GM18951 (cell line): ENCODE measurements at regions not wholly inside any gene's neighbourhood (a gene's known extent, or its start where the extent isn't known, plus 50 kb on each side); places are given as distances from the start of the nearest gene placed in this dataset.

Experiments used
- POLR2A ChIP-seq: IDR thresholded peaks from 4 replicates; pipeline ENCODE4 v1.6.1; 2011; ENCODE audit warnings: mild to moderate bottlenecking; ENCODE audit not compliant: insufficient read length, insufficient read depth; ENCODE audit errors: extremely low read depth
- in situ Hi-C: fragments of 300-500 bp; cut with MboI; formaldehyde crosslinking; loops from one replicate; pipeline ENCODE4 v1.12.0; 2022; ENCODE audit warnings: low sequenced_read_pairs, mixed read lengths, inconsistent platforms; ENCODE audit not compliant: unreplicated experiment

DNA sequence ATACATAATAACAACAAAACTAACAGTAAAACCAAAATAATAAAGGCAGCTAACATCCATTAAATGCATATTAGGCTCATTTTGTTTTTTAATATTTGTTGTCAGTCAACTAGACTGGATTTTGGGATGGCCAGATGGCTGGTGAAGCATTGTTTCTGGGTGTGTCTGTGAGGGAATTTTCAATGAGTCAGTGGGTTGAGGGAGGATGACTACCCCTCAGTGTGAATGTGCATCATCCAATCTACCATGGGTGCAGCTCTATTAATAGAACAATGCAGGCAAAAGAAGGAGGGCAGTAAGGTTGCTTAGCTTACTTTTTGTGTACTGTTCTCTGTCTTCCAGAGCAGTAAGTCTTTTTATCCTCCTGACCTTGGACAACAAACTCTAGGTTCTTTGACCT is 484.2 kb upstream of the HS3ST1 start:
- no peak for TF ChIP-seq POLR2A
- in situ Hi-C loops: no loop called here

DNA sequence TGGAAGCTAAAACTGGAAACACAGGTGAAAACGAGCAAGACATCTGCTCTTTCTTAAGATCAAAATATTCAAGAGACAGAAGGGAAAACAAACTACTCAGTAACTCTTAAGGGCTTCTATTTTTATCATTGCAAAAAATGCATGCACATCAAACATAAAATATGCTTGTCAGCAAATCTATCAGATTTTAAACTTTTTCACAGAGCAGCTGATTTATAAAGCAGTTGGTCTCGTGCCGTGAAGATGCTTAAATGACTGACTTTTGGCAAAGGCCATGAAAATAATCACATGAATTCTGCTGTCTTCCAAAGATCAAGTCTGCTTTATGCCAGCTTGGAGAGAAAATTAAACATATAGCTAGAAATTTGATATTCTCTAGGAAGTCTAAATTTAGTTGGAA is 482.1 kb upstream of the HS3ST1 start:
- no peak for TF ChIP-seq POLR2A
- in situ Hi-C loops: no loop called here

GRCh38 chr4:11908712-11909111 is 480.0 kb upstream of the HS3ST1 start:
- TF ChIP-seq POLR2A: no peak
- in situ Hi-C loops: no loop called here

DNA sequence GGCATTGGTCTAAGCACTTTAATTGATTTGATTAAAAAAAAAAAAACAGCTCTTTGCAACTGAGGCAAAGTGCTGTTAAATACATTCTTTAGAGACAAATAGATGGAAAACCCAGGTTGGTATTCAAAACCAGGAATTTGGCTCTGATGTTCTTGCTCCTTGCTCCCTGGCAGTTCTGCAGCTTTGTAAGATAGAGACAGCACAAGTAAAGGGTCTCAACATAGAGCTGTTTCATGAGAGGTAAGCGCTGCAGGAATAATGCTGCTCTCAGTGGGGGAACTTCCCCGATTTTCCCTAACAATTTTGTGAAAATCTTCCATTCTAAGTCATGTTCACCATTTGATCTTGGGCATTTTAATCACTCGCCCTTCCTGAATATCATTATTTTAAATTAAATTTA is 479.5 kb upstream of the HS3ST1 start:
- in situ Hi-C loops: no loop called here
- no peak for TF ChIP-seq POLR2A

- TF ChIP-seq POLR2A: no peak
Measured at GRCh38 chr4:11904846-11905739, 476.4 kb upstream of the HS3ST1 start.

GRCh38 chr4:11904117-11904535 is 475.4 kb upstream of the HS3ST1 start:
- in situ Hi-C loops: no loop called here
- TF ChIP-seq POLR2A: no peak

More at GRCh38 chr4:11904846-11905739, 476.4 kb upstream of the HS3ST1 start:
- in situ Hi-C loops: no loop called here

DNA sequence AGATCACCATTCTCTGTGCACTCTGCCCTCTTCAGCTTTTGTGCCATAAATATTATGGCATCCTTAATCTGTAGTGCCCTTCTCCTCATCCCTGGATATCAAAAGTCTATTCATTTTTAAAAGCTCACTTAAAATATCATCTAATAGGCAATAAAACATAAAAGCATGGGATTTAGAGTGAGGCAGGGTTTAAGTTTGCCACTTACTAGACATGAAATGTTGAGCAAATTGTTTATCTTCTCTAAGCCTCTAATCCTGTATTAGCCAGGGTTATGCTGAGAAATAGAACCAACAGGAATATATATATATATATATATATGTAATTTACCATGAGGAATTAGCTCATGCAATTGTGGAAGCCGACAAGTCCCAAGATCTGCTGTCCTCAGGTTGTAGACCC is 472.4 kb upstream of the HS3ST1 start:
- in situ Hi-C loops: no loop called here
- TF ChIP-seq POLR2A: no peak

DNA sequence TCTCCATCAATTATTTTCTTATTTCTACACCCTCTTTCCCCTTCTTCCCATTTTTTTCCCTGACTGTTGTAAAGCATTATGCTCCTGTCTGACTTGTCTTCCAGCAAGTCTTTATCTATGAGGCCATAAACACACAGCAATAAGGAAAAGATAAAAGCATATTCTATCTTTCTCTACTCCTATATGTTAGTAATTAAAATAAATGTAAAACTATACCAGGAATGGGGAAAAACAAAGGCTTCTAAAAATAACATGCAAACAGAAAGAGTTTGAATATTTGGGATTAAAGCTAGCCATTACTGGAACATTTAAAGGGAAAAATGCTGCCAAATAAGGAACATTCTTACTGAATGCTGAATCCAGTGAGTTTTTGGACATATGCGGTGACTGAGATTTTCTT is 471.7 kb upstream of the HS3ST1 start:
- no peak for TF ChIP-seq POLR2A
- in situ Hi-C loops: no loop called here

- no peak for TF ChIP-seq POLR2A
- in situ Hi-C loops: no loop called here
Measured at GRCh38 chr4:11898796-11899195, 470.1 kb upstream of the HS3ST1 start.

DNA sequence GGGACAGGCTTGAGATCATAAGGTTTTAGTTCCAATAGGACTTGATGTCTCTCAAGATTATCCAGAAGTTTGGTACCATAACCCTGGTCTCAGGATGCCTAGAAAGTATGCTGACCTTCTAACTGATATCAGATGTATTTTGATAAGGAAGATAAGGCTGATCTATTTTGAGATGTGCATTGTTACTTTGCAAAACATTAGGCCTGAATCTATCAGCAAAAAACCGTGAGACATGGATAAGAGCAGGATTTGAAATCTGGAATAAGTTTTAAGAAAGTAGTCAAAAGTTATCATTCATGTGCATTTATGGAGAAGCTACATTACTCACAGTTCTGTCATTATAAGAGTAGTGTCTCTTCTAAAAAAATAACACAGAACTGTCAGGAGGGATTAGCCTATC is 467.1 kb upstream of the HS3ST1 start:
- TF ChIP-seq POLR2A: no peak
- in situ Hi-C loops: no loop called here

- in situ Hi-C loops: no loop called here
- TF ChIP-seq POLR2A: no peak
Measured at GRCh38 chr4:11894977-11895376, 466.3 kb upstream of the HS3ST1 start.

DNA sequence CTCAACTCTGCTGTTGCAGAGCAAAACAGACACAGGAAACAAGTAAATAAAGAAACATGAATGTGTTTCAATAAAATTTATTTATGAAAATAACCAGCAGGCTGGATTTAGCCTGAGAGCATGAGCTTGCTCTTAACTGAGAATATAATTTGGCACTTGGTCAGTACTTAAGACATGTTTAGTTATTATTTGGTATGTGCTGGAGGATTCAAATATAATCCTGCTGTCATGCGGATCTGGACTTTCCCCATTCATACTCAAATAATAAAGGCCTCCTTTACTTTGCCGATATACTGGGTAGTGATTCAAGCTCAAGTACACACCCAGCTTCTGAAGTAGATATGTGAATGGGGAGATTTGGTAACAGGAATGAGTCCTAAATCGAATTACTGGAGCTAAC is 465.5 kb upstream of the HS3ST1 start:
- TF ChIP-seq POLR2A: no peak
- in situ Hi-C loops: no loop called here

GRCh38 chr4:11889099-11889498 is 460.4 kb upstream of the HS3ST1 start:
- no peak for TF ChIP-seq POLR2A
- in situ Hi-C loops: no loop called here

DNA sequence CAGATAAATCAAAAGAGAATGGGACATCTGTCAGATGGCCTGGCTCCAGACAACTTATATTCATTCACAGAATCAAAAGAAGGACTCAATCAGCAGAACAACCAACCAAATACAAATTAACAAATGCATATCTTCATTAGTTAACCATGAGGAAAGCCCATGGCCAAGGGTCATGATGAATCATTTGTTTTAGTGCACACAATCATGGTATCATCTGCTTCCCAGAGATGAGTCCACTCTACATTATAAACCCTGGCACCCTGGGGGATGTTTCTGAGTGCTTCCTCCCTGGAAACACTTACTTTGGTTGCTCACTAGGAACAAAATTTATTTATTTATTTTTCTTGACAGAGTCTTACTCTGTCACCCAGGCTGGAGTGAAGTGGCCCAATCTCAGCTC is 453.3 kb upstream of the HS3ST1 start:
- TF ChIP-seq POLR2A: no peak
- in situ Hi-C loops: no loop called here
